ENCODE measurements at regions not wholly inside any gene's neighbourhood (a gene's known extent, or its start where the extent isn't known, plus 50 kb on each side); places are given as distances from the start of the nearest gene placed in this dataset.

DNA sequence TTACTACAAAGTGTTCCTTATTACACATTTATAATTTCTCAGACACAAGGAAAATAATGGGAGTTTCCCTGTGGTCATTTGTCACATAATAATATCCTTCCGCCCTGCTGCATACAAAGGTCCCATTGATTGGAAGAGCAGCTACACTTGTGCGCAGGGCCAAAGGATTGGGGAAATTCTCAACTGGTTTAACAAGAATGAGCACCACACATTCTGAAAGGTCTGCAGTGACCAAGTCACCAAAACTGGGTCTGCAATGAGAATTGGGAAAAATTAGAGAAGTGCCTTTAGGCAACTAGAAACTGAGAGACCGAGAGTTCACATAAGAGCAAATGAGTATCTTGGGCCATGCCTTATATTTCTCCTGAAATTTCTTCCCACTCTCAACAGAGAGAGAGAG, 98.2 kb upstream of the NR2F2 start:
- TF ChIP-seq, protein P1, sequence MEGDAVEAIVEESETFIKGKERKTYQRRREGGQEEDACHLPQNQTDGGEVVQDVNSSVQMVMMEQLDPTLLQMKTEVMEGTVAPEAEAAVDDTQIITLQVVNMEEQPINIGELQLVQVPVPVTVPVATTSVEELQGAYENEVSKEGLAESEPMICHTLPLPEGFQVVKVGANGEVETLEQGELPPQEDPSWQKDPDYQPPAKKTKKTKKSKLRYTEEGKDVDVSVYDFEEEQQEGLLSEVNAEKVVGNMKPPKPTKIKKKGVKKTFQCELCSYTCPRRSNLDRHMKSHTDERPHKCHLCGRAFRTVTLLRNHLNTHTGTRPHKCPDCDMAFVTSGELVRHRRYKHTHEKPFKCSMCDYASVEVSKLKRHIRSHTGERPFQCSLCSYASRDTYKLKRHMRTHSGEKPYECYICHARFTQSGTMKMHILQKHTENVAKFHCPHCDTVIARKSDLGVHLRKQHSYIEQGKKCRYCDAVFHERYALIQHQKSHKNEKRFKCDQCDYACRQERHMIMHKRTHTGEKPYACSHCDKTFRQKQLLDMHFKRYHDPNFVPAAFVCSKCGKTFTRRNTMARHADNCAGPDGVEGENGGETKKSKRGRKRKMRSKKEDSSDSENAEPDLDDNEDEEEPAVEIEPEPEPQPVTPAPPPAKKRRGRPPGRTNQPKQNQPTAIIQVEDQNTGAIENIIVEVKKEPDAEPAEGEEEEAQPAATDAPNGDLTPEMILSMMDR (IDR thresholded peaks at IDR 0.05; ENCODE audit: insufficient read depth, low read length), result no peak
- no peak for TF ChIP-seq GABPA (IDR thresholded peaks at IDR 0.05; ENCODE audit: low read depth)
